HG03565 (cell line): ENCODE measurements at regions not wholly inside any gene's neighbourhood (a gene's known extent, or its start where the extent isn't known, plus 50 kb on each side); places are given as distances from the start of the nearest gene placed in this dataset.
"Not testable (repeated sequence)": the region's sequence is repeated elsewhere in the genome, so short reads cannot be mapped to it uniquely, and the experiment has no call there.

Experiments used
- ATAC-seq: cut with Tn5 transposase; IDR thresholded peaks from one replicate; pipeline ENCODE4 v1.9.1; 2021; ENCODE audit warnings: mild to moderate bottlenecking, moderate library complexity; ENCODE audit not compliant: unreplicated experiment

GRCh38 chr13:71218960-71219359 is 648.0 kb downstream of the DACH1 start:
- ATAC-seq: no peak

DNA sequence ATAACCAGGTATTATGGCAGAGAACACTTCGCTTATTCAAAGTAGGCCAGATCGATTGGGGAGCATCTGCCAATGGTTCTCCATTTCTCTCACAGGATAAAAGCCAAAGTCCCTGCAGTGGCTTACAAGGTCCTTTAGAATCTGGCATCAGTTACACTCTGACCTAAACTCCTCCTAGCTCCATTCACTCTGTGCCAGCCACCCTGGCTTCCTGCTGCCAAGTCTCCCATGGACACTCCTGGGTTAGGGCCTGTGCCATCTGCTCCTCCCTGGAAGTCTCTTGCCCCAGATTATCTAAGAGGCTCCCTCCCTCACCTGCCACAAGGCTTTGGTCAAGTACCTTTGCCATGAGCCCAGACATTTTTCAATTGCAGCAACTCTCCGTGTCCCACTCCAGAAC is 649.2 kb downstream of the DACH1 start:
- no peak for ATAC-seq

GRCh38 chr13:71214821-71215220 is 652.2 kb downstream of the DACH1 start:
- no peak for ATAC-seq

- ATAC-seq: no peak
Observed at GRCh38 chr13:71214357-71214756, 652.6 kb downstream of the DACH1 start.

DNA sequence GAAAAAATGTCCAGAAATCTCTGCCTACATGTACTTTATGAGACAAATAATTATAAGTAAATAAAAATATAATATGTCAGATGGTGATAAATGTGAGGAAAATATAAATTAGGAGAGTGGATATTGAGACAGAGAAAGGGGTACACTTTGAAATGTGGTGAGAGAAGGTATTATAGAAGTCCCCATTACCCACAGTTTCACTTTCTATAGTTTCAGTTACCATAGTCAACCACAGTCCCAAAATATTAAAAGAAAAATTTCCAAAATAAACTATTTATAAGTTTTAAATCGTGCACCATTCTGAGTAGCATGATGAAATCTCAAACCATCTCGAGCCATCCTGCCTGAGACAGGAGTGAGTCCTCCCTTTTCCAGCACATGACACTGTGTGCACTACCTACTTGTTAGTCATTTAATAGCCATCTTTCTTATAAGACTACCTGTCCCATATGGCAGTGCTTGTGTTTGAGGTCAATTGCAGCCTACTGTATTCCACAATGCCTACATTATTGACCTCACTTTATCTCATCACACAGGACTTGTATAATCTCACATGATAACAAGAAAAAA is 653.7 kb downstream of the DACH1 start:
- no peak for ATAC-seq

DNA sequence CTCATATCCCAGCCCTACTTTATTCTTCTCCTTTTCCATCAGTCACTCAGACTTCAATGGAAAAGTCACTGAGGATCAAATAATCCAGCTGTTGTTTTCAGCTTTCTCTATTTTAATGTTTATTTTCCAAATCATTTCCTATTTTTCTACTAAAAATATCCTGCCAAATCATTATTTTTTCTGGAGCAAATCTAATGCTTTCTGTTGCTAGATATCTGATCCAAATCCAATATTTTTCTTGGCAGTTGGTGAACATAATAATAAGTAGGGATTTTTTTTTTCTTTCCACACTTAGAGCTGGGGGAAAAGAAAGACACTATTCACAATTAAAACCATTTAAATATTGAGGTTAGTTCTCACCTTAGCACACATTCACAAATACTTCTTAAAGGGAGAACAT is 656.1 kb downstream of the DACH1 start:
- ATAC-seq: no peak

- ATAC-seq: no peak
Observed at GRCh38 chr13:71209217-71209616, 657.8 kb downstream of the DACH1 start.

DNA sequence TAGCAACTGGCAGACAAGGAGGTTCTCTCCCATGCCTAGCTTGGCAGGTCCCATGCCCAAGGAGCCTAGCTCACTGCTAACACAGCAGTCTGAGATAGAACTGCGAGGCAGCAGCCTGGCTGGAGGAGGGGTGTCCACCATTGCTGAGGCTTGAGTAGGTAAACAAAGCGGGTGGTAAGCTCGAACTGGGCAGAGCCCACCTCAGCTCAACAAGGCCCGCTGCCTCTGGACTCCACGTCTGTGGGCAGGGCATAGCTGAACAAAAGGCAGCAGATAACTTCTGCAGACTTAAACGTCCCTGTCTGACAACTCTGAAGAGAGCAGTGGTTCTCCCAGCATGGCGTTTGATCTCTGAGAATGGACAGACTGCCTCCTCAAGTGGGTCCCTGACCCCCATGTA is 682.4 kb downstream of the DACH1 start:
- not testable (repeated sequence) for ATAC-seq

DNA sequence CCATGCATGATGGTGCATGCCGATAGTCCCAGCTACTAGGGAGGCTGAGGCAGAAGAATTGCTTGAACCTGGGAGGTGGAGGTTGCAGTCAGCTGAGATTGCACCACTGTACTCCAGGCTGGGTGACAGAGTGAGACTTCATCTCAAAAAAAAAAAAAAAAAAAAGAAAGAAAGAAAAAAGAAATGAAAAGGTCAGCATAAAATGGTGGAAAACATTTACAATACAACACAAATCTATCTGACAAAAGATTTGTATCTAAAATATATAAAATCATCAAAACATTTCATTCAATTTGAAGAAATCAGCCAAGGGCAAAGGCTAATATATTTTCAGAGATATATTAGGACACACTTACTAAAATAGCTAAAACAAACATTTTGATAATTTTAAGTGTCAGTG is 683.7 kb downstream of the DACH1 start:
- not testable (repeated sequence) for ATAC-seq

GRCh38 chr13:71171740-71172139 is 695.3 kb downstream of the DACH1 start:
- no peak for ATAC-seq

GRCh38 chr13:71169180-71169579 is 697.8 kb downstream of the DACH1 start:
- no peak for ATAC-seq

GRCh38 chr13:71156550-71156949 is 710.5 kb downstream of the DACH1 start:
- no peak for ATAC-seq

DNA sequence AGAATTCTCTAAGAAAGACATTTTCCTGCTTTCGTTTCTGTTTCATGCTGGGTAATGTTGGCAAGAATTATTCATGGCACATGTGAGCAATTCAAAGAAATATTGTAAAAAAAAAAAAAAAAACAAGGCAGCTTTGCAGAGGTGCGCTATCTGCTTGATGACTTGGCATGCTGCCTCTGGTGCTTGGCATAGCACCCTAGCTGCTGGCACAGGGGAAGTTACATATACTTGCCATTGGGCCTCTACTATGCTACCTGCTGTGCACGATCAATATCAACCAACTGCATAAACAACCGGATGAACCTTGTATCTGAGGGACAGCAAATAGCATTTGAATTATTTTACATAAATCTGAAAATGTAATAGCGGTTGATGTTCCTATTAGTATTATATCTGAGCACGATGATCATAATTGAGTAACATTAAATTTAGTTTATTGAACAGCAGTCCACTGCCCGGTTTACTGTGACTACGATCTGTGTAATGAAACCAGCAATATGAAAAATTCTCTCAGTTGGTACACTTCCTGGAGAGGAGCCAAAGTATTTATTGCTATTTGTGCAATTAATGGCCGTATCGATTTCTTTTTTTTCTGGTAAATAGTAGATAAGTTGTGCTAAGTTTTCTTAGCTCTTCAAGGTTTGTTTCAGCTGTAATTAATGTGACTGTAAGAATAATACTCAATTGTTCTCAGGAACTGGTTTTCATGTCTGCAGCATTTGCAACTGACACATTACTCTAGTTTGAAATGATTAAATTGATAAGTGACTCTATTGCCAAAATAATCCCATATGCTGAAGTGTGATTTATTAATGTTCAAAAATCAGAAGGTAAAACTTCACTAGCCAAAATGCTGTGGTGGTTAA is 717.3 kb downstream of the DACH1 start:
- ATAC-seq: no peak

DNA sequence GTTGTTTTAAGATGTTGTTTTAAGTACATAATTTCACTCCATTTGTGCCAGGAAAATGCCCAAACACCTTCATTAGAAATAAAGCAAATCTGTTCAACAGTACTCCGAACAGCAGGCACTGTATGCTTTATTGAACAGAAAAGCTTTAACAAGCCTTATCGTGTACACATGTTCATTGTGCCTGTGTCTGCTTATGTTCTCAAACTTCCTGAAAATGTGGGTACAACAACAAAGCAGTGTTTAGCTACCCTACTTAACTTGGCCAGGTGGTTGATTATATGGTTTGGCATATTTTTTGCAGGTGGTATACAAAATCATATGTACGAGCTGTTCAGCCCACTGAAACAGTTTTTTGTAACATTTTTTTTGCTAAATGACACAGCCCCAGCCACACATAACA is 718.0 kb downstream of the DACH1 start:
- ATAC-seq: no peak

GRCh38 chr13:71148396-71148795 is 718.6 kb downstream of the DACH1 start:
- no peak for ATAC-seq

DNA sequence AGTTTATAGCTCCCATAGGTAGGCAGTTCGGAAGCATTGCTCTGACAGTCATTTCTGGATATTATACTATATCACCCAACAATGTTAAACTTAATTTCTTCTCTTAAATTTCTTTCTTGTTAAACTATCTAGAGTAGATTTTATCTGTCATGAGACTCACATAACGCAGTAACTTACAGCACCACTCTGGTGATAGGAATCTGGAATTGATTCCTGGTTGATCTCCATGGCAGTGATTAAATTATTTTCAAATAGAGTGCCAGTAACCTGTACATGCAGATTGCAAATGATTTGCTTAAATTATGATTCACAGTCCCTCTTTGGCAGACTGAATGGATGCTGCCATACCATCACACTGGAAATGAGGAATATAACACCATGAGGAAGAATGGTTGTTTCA is 722.1 kb downstream of the DACH1 start:
- no peak for ATAC-seq

- no peak for ATAC-seq
Observed at GRCh38 chr13:71137101-71137500, 729.9 kb downstream of the DACH1 start.

- ATAC-seq: no peak
Observed at GRCh38 chr13:71124230-71124629, 742.8 kb downstream of the DACH1 start.

GRCh38 chr13:71118779-71119364 is 748.1 kb downstream of the DACH1 start:
- ATAC-seq: no peak

GRCh38 chr13:71117920-71118319 is 749.1 kb downstream of the DACH1 start:
- no peak for ATAC-seq

- ATAC-seq: no peak
Observed at GRCh38 chr13:71115301-71115700, 751.7 kb downstream of the DACH1 start.

DNA sequence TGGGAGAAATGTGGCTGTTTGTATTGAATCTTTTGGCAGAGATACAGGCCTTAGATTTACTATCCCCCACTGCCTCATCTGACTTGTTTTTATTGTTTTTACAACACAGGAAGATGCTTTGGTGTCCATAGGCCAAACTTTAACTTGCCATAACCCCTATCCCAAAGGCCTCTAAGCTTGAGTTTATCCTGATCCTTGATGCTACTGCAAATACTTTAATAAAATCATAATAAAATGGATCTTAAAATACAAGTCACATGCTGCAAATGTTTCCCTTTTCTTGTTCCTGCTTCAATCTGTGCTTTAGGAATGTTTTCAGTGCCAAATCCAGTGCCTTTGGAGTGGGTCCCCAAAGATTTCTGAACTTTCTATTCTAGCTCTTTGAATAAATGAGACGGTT is 770.6 kb downstream of the DACH1 start:
- ATAC-seq: no peak
